Islet precursor cell (in vitro differentiated cells): ENCODE measurements at regions not wholly inside any gene's neighbourhood (a gene's known extent, or its start where the extent isn't known, plus 50 kb on each side); places are given as distances from the start of the nearest gene placed in this dataset.

ENCODE experiments used
- DNase-seq: peaks from one replicate; pipeline ENCODE4 v3.0.0-alpha.2; 2018

GRCh38 chr1:11338284-11338924 is 65.4 kb downstream of the UBIAD1 start:
- no peak for DNase-seq

- peak; percentile 86 for DNase-seq
These were observed 66.6 kb downstream of the UBIAD1 start for GRCh38 chr1:11339346-11340232.

GRCh38 chr1:11340233-11340632 is 67.2 kb downstream of the UBIAD1 start:
- DNase-seq = no peak

- DNase-seq = no peak
These were observed 69.0 kb downstream of the UBIAD1 start for GRCh38 chr1:11341901-11342552.

- DNase-seq = no peak
These were observed 69.6 kb downstream of the UBIAD1 start for GRCh38 chr1:11342621-11343032.

- DNase-seq = no peak
These were observed 73.1 kb downstream of the UBIAD1 start for GRCh38 chr1:11345971-11346715.

- DNase-seq = no peak
These were observed 77.3 kb downstream of the UBIAD1 start for GRCh38 chr1:11350265-11350664.

GRCh38 chr1:11352058-11352715 is 79.2 kb downstream of the UBIAD1 start:
- no peak for DNase-seq

GRCh38 chr1:11352816-11353799 is 80.1 kb downstream of the UBIAD1 start:
- DNase-seq = no peak

- no peak for DNase-seq
These were observed 82.0 kb downstream of the UBIAD1 start for GRCh38 chr1:11354893-11355553.

GRCh38 chr1:11355559-11356475 is 82.8 kb downstream of the UBIAD1 start:
- DNase-seq = no peak

GRCh38 chr1:11357276-11357675 is 84.3 kb downstream of the UBIAD1 start:
- no peak for DNase-seq

GRCh38 chr1:11358984-11359383 is 86.0 kb downstream of the UBIAD1 start:
- no peak for DNase-seq

GRCh38 chr1:11362547-11363021 is 89.6 kb downstream of the UBIAD1 start:
- DNase-seq = no peak

GRCh38 chr1:11364170-11364569 is 91.2 kb downstream of the UBIAD1 start:
- DNase-seq = no peak

GRCh38 chr1:11365744-11366387 is 92.9 kb downstream of the UBIAD1 start:
- no peak for DNase-seq

- DNase-seq = no peak
These were observed 100.3 kb downstream of the UBIAD1 start for GRCh38 chr1:11373029-11373894.
